ENCODE measurements at regions not wholly inside any gene's neighbourhood (a gene's known extent, or its start where the extent isn't known, plus 50 kb on each side); places are given as distances from the start of the nearest gene placed in this dataset.
"Not testable (repeated sequence)": the region's sequence is repeated elsewhere in the genome, so short reads cannot be mapped to it uniquely, and the experiment has no call there.

GRCh38 chr15:87672309-87673288 is 583.9 kb downstream of the NTRK3 start:
- no peak for DNase-seq (ENCODE audit: low read depth)

DNA sequence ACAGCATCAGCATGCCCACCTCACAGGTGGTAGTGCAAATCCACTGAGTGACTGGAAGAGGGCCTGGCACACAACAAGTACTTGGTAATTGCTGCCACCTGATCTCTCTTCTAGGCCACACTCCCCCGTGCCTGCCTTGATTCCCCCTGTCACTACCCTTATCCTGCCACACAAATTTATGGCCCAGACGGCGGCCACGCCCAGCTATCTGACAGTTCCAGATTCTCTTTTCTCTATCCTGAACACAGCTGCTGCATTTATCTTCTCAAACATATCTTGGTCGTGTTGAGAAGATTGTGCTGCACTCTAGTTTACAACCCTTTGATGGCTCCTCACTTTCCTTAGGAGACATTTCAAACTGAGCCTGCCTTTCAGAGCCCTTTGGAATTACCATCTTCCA is 585.2 kb downstream of the NTRK3 start:
- DNase-seq (ENCODE audit: low read depth): peak; percentile 33

GRCh38 chr15:87669846-87670245 is 586.7 kb downstream of the NTRK3 start:
- DNase-seq (ENCODE audit: low read depth): no peak

DNA sequence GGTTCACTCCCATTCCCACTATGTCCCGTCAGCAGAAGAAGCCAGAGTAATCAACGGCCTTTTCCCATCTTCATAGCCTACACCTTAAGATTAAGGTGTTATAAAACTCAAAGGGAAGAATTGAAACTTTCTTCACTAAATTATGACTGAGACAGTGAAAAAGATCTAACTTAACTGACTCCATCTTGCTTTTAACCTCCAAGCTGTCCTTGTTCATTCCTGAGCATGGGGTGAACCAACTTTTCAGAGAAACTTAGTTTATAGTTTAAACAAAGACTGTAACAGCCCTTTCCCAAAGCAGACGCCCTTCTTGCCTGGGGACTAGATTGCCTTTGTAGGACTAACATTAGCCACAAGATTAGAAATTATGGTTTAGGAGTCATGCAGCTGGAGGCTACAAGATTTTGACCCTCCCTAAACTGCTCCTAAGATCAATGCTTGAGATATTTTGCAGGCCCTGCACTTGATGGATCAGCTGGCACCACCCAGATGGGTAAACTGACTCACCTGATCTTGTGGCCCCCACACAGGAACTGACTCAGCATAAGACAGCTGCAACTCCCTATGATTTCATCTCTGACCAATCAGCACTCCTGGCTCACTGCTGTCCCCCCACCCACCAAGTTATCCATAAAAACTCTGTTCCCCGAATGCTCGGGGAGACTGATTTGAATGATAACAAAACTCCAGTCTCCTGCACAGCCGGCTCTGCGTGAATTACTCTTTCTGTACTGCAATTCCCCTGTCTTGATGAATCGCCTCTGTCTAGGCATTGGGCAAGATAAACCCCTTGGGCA is 587.6 kb downstream of the NTRK3 start:
- DNase-seq (ENCODE audit: low read depth): not testable (repeated sequence)

GRCh38 chr15:87667643-87668042 is 588.9 kb downstream of the NTRK3 start:
- DNase-seq (ENCODE audit: low read depth): no peak

GRCh38 chr15:87662575-87662974 is 594.0 kb downstream of the NTRK3 start:
- no peak for DNase-seq (ENCODE audit: low read depth)

DNA sequence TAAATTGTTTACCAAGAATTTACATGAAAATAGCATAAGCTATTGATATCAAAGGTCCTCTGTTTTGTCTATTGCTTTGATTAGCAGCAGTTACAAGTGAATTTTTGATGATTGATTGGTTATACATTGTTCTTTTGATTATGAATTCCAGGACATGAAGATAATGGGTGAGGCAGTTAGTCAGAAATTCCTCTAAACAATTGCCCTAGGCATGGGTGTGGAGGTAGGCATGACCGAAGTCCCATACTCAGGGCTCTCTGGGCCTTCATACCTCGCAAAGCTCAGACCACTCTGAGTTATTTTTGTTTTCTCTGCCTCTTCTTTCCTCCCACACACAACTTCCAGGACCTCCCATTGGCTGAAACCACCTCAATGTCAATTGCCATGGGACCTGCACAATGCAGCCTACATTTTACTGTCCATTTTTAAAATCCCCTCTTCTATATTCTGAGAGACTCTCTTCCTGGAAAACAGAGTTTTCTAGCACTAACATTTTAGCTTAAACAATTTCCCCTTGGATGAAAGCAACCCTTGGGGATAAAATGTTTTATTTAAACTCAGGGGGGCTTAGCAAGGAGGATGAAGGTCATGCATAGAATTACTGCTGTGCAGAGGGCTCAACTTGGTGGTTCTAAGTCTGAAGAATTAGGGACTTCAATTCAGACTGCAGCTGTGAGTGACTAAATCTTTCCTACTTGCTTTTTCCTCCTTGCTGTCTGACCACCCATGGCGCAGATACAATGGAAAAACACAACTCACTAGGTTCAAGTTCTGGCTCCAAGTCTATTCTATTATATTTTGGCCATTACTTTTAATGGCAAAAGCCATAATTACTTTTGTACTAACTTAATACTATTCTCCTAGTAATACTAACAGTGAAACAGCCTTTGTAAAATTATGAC is 594.8 kb downstream of the NTRK3 start:
- no peak for DNase-seq (ENCODE audit: low read depth)

DNA sequence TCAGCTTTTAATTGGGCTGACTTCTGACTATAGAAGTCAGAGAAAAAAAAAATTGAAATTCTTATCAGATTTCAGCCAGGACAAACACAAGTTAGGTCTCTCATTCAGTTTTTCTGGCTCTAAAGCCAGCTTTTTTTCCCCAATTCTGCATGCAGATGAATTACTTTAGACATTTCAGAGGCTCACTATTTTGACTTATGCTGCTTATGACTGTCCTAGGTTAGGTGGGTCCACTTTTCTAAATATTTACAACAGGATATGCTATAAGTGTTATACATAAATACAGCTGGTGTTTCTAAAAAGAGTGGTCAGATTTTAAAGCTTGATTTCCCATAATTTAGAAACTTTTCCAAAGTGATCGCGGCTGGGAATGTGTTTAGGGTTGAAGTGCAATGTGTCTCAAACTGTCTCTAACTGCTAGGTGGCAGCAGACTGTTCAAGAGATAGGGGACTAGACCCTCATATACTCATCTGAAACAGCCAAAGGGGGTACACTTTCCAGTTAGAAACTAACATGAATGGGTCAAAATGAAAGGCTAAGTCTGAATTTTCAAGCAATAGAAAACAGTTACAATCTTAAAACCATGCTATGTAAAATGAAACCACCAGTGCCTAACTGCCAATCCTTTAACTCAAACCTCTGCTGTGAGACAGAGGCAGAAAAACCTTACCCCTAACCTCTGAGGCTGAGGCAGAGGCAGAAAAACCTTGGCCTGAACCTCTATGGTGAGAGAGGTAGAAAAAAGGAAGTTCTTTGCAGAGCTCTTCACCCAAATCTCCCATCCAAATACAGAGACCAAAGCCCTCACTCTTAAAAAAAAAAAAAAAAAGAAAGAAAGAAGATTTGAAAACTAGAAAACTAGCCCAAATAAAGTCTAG is 596.0 kb downstream of the NTRK3 start:
- no peak for DNase-seq (ENCODE audit: low read depth)

DNA sequence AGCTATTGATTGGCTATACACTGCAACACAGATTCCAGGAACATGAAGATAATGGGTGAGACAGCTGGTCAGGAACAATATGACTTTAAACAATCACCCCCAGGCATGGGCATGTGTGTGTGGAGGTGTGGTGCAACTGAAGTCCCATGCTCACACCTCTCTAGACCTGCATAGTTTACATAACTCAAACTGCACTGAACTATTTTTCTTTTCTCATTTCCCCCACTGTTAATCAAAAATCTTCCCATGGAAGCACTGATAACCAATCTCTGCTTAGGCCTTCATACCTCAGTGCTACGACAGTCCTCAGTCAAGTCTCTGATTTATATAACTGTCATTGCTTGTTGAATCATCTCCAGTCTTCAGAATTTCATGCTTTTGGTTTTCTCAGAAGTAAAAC is 600.2 kb downstream of the NTRK3 start:
- no peak for DNase-seq (ENCODE audit: low read depth)

DNA sequence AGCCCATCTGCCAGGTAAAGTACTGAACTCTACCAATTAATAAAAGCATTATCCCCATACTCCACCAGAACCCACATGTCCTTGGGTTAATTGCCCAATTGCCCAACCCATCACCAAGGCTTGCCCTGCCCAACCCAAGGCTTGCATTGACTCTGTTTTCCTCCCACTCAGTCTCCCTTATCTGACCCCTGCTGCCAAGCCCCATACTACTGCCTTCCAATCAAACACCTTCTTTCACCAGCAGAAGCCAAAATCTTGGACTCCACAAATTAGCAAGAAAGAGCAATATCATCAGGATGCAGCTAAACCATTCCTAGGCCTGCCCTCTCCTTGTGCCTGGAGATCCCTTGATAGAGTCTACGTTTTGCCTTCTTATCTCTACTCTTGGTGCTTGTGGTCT is 602.9 kb downstream of the NTRK3 start:
- peak; percentile 22 for DNase-seq (ENCODE audit: low read depth)

DNA sequence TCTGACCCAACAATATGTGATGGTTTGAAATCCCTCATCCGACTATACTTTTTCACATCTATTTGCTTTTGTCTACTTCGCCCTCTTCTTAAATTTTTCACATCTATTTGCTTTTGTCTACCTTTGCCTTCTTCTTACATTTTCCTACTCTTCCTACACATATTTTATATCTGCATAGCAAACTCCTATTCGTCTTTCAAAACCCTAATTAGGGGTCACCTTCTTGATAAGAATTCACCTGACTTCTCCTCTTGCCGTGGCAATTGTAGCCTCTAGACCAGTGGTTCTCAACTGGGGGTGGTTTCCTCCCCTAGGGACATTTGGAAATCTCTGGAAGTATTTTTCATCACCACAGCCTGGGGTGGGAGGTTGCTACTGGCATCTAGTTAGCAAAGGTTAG is 607.4 kb downstream of the NTRK3 start:
- DNase-seq (ENCODE audit: low read depth): no peak

DNA sequence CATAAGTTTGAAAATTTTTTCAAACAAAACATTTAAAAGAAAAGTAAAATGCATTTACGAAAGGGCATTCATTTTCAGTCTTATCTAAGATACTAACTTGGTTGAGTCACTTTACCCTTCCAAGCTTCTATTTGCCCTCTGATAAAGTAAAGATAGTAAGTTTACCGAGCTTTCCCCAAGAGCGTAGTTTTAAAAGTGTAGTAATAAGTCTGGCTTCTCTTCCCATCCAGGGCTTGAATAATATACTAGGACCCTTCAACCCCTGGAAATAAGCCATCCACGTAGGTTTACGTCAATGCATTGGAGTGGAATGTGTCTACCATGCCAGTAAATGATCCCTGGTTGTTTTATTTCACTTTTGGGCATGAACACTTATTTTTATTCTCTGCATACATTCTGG is 608.3 kb downstream of the NTRK3 start:
- no peak for DNase-seq (ENCODE audit: low read depth)

- peak; percentile 48 for DNase-seq (ENCODE audit: low read depth)
These were observed 610.8 kb downstream of the NTRK3 start for GRCh38 chr15:87645723-87646122.

- not testable (repeated sequence) for DNase-seq (ENCODE audit: low read depth)
These were observed 613.5 kb downstream of the NTRK3 start for GRCh38 chr15:87642997-87643396.

GRCh38 chr15:87639305-87640011 is 617.1 kb downstream of the NTRK3 start:
- DNase-seq (ENCODE audit: low read depth): no peak

DNA sequence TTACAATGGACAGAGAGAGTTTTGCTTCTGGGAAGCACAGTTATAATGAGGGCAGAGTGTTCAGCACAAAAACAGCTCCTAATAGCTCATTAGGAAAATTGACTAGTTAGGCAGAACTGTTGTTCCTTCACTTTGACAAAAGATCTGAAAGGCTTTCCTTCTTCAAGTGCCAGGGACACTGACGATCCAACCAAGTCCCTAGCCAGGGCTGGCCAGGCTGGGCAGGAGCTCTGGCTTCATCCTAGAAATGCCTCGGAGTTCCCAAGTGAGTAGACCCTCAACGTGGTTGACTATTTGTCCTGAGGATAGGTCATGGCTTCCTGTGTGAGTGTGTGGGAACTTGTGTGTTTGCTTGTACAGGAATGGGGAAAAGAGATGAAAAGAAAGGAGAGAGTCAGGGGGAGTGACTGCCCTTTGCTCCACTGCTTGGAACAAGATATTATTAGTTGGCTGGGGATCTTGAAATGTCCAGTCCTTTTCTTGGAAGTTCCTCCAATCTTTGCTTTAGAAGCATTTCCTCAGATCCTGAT is 617.9 kb downstream of the NTRK3 start:
- DNase-seq (ENCODE audit: low read depth): no peak

DNA sequence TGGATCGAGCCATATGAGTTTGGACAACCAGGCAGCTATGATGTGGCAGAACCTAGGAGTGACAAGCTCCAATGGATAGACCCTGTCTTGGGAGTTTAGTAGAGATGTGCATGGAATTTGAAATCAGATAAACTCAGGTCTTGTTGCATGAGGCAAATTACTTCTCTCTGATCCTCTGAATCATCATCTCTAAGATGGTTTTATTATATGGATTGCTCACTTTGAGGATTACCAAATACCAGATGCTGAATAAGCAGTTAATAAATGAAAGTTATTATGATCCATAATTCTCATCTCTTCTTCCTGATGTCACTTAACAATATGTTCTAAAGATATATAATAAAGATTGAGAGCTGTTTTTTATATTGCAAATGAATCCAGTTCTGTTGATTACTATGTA is 622.2 kb downstream of the NTRK3 start:
- DNase-seq (ENCODE audit: low read depth): no peak

DNA sequence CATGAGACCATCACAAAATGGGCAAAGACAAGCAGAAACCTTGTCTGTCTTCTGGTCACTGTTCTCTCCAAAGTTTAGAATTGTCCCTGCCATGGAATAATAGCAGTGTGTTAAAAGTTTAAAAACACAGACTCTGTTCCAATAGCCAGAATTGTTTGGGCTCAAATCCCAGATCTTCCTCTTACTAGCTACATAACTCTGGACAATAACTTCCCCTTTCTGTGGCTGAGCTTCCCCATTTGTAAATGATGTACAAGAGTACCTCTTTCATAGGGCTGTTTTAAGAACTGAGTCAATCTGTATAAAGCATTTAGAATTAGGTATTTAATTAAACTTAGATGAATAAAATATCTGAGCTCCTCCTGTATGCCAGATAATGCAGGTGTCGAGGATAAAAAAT is 623.0 kb downstream of the NTRK3 start:
- DNase-seq (ENCODE audit: low read depth): no peak

- DNase-seq (ENCODE audit: low read depth): peak; percentile 36
These were observed 624.2 kb downstream of the NTRK3 start for GRCh38 chr15:87632364-87632763.

- DNase-seq (ENCODE audit: low read depth): no peak
These were observed 624.8 kb downstream of the NTRK3 start for GRCh38 chr15:87631775-87632174.

Data from CMK (cell line).